GM18505 (cell line): ENCODE measurements at regions not wholly inside any gene's neighbourhood (a gene's known extent, or its start where the extent isn't known, plus 50 kb on each side); places are given as distances from the start of the nearest gene placed in this dataset.

Source experiments
- ATAC-seq: cut with Tn5 transposase; IDR thresholded peaks from one replicate; pipeline ENCODE4 v1.9.1; 2021; ENCODE audit not compliant: unreplicated experiment
- POLR2A ChIP-seq: IDR thresholded peaks from 4 replicates; pipeline ENCODE4 v1.6.1; 2011; ENCODE audit warnings: borderline replicate concordance; ENCODE audit not compliant: insufficient read depth, insufficient read length; ENCODE audit errors: extremely low read depth

GRCh38 chr2:16475986-16476567 lies 189.6 kb downstream of the CYRIA start:
- no peak for ATAC-seq
- no peak for TF ChIP-seq POLR2A

DNA sequence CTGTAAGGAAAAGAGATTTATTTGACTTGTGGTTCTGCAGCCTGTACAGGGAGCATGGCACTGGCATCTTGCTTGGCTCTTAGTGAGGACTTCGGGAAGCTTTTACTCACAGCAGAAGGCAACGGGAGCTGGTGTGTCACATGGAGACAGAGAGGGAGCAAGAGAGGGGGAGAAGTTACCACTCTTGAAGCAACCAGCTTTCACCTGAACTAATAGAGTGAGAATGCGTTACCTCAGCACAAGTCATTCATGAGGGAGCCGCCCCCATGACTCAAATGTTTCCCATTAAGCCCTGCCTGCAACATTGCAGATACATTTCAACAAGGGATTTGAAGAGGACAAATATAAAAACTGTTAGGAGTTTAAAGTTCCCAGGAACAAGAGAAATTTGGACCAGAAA lies 190.0 kb downstream of the CYRIA start:
- ATAC-seq = no peak
- no peak for TF ChIP-seq POLR2A

DNA sequence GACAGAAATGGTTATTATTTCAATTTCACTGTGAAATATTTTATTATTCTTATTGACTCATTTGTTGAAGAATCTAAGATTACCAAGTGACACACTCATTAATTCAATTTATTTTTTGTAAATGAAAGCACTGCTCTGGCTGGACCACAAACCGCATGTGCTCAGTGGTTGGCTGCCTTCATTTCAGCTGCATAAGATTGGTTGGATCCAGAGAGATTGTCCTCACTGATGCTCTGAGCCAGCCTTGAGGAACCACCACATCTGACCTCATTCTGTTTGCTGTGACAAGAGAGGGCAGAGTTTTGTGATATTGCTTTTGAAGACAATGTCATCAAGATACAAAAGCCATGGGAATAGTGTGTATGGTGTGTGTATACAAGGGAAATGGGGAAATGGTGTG lies 192.1 kb downstream of the CYRIA start:
- ATAC-seq = no peak

DNA sequence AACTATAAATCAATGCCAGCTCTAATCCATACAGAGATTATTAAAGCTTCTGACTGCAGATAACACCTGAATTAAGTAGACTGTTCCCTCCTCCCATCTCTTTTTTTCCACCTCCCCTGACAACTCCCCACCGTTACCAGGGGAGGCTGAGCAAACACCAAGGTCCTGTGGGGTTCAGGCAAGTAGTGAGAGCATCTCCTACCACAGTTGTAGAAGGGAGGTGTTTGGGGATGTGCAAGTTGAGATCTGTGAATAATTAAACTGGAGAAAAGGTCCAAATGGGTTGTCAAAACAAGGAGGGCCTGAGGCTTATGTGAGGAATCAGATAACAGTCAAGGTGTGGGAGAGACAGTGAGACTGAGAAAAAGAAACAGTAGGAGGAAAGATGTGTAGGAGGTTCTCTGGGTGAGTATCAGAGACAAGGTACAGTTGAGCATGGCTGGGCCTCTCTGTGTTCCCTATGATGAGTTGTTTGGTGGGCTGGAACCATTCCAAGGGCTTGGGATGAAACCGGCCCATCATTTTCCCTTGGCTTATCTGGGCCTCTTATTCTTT lies 194.6 kb downstream of the CYRIA start:
- ATAC-seq = no peak
- no peak for TF ChIP-seq POLR2A

More for the DNA sequence above, 192.1 kb downstream of the CYRIA start:
- no peak for TF ChIP-seq POLR2A

DNA sequence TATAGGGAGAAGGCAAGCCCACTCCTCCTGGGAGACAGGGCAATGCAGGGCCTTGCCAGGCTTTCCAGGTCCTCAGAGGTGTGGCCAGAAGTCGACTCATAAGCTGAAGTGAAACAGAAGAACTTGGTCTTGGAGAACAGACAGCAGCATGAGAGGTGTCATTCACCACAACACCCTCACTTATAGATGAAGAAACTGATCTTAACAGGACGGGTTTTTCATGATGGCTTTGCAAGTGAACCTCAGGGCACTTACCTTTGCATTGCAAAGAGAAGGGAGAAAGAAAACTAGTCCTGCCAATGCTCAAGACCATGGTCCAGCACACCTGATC lies 198.8 kb downstream of the CYRIA start:
- no peak for ATAC-seq
- TF ChIP-seq POLR2A = no peak

DNA sequence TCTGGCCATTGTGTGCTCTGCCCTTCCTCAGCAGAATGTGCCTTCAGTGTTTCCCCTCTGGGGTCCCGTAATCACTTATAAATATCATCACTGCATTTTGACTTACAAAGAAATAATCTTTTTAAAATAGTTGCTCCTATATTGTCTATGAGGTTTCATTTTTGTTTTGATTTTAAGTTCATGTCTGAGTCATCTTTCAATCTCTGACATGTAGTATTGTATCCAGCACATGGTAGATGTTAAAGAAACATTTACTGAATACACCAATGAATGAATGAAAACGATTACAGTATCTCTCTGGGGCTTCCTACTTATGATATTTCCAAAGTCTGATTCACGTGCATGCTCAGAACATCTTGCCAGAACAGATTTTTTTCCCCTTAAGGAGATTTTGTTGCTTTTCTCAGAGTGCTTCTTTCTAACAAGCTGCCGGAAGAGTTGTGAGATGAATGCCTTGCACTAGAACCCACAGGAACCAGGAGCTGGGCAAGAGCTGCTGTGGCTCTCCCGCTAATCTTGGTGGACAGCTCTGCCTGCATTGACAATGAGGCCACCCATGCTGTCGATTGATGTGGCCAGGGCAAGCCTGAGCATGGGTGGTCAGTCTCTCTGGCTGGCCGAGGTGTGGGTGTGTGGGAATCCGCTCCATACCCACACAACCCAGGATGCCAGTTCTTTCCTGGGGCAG lies 199.4 kb downstream of the CYRIA start:
- ATAC-seq = no peak
- no peak for TF ChIP-seq POLR2A

GRCh38 chr2:16464641-16465040 lies 201.0 kb downstream of the CYRIA start:
- ATAC-seq = no peak
- no peak for TF ChIP-seq POLR2A

GRCh38 chr2:16462958-16463357 lies 202.7 kb downstream of the CYRIA start:
- TF ChIP-seq POLR2A = no peak
- ATAC-seq = no peak

DNA sequence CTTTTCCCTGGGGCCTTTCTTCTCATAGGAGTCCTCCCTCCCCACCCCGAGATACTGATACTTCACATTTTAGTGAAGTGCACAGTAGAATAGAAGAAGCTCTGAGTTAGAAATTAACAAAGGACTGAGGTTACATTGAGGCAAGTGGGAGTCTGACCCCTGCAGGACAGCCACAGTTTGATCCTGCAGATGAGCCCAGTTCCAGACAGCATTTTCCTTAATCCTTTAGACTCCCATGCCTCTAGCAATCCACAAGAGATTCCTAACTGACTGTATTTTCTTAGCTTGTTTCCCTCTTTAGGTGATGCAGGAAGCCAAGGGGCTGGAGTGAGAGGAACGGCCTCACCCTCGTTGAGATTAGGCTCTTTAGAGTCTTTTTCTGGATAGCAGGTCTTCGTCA lies 204.0 kb downstream of the CYRIA start:
- ATAC-seq = no peak
- TF ChIP-seq POLR2A = no peak

GRCh38 chr2:16459606-16460005 lies 206.0 kb downstream of the CYRIA start:
- no peak for TF ChIP-seq POLR2A
- no peak for ATAC-seq

DNA sequence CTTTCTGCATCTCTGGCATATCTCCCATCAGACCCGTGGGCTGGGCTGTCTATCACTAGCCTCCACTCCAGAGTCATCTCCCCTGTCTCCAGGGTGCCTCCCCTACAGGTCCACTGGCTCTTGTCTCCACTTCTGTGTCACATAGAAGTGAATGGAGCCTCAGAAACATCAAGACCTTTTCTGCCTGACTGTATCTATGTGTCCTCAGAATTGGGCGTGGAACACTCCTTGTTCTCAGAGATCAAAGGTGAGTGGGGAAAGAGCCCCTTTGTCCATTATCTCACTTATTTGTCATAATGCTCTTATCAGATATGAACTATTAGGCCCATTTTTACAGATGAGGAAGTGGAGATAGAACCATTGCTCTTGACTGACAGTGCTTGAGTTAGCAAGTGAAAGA lies 211.0 kb downstream of the CYRIA start:
- no peak for ATAC-seq
- TF ChIP-seq POLR2A = no peak

GRCh38 chr2:16452123-16452522 lies 213.5 kb downstream of the CYRIA start:
- TF ChIP-seq POLR2A = no peak
- ATAC-seq = no peak

DNA sequence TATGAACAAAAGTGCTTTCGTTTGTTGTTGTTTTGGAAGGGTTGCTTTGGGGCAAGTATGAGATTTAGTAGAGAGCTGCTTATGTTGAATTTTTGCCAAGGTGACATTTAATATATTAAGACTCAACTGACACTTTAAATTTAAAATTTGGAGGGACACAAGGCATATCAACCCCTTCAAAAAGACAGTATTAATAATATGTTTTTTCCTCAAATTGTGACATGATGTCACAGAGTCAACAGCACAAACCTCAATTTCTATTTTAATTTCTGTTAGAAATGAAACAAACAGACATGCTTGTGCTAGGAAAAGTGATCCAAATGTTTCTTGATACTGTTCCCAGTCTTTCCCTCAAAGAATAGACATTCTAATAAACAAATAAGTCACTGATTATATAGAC lies 218.9 kb downstream of the CYRIA start:
- TF ChIP-seq POLR2A = no peak
- ATAC-seq = no peak

- no peak for ATAC-seq
- TF ChIP-seq POLR2A = no peak
Measured at GRCh38 chr2:16442971-16443370, 222.7 kb downstream of the CYRIA start.
